ENCODE measurements at regions not wholly inside any gene's neighbourhood (a gene's known extent, or its start where the extent isn't known, plus 50 kb on each side); places are given as distances from the start of the nearest gene placed in this dataset.
"Not testable (repeated sequence)": the region's sequence is repeated elsewhere in the genome, so short reads cannot be mapped to it uniquely, and the experiment has no call there.

DNA sequence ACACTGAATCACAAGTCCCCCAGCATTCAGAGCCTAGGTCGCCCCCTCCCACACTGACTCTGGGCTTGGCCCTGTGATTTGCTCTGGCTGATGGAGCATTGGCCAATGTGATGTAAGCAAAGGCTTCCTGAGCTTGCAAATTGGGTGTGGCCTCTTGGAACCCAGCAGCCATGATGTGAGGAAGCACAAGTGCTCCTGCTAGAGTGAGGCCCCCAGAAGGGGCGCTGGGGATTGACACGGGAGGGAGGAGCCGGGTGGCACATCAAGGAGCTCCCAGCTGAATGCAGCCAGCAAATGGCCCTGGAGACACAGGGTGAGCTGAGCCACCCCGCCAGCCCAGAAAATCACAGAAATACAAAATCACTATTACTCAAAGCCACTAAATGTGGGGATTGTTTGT, 308.5 kb downstream of the C16orf95 start:
- DNase-seq = no peak

DNA sequence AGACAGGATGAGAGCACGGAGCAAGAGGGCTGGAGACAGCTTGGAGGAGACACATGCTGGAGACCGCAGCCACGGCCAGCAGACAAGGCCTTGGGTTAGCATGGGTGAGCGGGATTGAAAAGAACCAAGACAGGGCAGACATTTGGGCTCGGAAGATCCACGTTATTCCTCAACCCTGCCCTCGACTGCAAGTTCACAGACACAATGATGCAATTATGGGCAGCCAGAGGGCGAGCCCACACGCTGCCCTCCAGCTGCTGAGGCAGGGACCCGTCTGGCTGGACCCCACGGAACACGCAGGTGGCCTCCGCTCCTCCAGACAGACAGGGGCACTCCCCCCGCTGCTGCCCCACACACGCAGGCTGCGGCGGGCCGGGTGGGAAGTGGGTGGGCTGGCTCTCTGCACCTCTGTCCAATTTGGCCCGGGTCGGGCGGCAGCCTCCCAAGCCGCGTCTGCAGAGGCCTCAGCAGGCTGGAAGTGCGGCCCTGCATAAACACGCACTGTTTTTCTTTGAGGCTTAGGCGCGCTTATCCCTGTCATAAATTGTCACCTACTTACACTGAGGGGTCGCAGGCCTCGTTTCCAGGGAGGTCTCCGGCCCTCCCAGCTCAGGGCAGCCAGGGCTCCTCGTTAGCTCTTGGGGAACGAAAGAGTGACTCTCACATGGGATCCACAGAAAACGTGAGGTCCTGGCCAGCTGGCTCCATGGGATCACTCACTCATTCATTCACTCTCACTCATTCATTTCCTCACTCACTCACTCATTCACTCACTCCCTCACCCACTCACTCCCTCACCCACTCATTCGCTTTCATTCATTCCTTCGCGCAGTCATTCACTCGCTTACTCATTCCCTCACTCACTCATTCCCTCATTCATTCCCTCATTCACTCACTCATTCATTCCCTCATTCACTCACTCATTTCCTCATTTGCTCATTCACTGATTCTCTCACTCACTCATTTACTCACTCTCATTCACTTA, 303.9 kb downstream of the C16orf95 start:
- DNase-seq = no peak

DNA sequence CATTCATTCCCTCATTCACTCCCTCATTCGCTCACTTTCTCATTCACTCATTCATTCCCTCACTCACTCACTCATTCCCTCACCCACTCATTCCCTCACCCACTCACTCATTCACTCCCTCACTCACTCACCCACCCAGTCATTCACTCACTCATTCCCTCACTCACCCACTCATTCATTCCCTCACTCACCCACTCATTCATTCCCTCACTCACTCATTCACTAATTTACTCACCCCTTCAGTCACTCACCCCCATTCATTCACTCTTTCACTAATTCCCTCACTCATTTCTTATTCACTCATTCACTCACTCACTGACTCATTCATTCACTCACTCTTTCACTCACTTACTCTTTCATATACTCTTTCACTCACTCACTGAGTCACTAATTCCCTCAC, 303.1 kb downstream of the C16orf95 start:
- DNase-seq = no peak

DNA sequence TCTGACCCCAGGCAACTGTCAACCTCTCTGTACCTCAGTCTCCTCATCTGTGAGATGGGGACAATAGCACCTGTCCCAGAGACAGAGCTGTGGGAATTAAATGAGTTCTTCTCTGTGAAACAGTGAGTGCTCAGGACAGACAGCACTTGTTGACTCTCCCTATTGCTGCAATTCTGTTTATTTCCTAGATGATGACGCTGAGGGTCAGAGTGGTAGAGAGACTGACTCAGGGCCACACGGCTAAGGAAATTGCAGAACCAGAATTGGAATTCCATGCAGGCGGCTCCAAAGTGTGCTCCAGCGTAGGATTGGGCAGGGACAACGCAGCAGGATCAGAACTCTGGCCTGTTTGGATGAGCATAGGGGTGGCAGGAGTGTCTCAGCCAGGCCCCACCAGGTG, 302.2 kb downstream of the C16orf95 start:
- DNase-seq = no peak

DNA sequence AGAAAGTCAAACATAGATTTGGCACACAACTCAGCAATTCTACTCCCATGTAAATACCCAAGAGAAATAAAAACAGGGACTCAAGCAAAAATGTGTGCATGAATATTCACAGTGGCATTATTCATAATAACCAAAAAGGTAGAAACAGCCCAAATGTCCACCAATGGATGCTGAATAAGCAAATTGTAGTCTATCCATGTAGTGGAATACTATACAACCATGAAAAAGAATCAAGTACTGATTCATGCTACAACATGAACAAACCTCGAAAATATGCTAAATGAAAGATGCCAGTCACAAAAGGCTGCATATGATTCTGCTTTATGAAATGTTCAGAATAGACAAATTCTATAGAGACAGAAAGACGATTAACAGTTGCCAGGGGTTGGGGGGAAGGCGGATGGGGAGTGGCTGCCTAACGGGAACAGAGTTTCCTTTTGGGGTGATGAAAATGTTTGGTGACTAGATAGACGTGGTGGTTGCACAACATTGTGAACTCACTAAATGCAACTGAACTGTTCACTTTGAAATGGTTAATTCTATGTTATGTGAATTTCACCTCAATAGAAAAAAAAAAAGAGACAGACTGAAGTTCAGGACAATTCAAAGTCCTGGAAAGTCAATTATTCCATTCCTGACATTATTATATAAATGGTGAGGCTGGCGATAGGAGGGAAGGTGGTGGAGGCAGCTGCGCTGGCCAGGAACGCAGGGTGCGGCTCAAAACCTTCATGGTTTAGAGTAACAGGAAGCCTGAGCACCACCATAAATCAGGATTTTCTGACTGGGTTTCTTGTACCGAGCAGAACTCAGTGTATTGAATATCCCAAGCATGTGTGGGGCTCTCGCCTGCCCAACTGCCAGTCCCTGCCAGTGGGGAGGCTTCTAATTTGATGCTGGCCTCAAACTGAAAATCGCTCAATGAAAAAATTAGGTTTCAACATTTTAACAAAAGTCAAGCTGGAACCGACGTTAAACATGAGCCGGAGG, 300.9 kb downstream of the C16orf95 start:
- no peak for DNase-seq

GRCh38 chr16:87017371-87018012, 299.7 kb downstream of the C16orf95 start:
- no peak for DNase-seq

GRCh38 chr16:87025676-87026075, 291.5 kb downstream of the C16orf95 start:
- DNase-seq = no peak

DNA sequence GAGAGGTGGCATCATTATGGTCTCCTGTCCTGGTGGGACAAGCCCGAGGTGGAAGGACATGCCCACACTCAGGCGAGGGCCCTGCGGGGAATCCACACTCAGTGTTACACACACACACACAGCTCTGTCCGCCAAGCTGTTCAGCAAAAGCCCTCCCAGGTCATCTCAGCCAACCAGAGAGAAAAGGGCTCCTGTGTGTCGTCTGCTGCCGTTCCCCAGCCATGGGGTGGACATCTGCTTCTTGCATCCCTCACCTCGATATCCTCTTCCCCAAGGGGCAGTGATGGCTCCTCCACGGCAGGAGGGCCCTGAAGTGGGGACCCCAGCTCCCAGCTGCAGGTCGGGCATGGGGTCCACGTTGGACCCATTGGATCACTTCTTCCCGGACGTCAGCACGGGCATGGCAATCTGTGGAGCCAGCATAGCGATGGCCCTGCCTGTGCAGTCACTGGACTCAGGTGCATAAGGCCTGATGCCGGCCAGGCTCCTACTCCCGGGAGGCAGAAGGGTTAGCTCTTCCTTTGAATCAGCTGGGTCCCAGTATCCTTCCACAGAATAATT, 290.1 kb downstream of the C16orf95 start:
- DNase-seq = no peak

DNA sequence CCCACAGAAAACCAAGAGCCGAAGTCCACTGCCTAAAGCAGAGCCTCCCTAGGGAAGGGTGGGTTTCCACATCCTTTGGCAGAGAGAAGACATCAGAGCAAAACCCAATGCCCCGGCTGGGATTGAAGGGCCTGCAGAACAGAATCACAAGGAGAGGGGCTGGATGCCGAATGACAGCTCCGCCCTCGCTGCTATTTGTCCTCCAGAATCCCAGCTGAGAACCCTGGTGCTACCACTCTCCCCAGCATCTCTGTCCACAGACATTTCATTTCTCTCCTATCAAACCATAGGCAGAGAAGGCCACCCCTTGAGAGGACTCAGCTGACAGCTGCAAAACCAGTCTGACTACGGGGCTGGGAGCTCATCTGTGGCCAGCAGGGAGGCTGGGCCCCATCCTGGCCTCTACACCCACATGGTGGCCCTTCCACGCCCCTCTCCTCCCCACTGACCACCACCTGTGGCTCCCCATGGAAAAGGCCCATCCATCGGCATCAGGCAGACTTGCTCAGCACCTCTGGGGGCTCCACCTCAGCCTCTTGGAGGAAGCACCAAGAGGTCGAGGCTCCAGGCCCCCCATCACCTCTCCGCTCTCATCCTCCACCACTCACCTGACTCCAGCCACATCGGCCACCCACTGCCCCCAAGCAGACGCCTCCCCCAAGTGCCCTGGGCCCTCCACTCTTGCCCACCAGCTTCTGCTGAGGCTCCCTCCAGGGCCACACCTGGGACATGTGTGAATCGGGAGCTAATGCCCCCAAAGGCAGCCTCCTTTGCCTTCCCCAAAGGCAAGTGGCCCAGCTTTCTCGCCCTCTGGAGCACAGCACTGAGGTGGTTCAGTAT, 288.5 kb downstream of the C16orf95 start:
- DNase-seq = no peak

GRCh38 chr16:87032554-87032953, 284.6 kb downstream of the C16orf95 start:
- no peak for DNase-seq

- no peak for DNase-seq
Measured at GRCh38 chr16:87033021-87033471, 284.1 kb downstream of the C16orf95 start.

DNA sequence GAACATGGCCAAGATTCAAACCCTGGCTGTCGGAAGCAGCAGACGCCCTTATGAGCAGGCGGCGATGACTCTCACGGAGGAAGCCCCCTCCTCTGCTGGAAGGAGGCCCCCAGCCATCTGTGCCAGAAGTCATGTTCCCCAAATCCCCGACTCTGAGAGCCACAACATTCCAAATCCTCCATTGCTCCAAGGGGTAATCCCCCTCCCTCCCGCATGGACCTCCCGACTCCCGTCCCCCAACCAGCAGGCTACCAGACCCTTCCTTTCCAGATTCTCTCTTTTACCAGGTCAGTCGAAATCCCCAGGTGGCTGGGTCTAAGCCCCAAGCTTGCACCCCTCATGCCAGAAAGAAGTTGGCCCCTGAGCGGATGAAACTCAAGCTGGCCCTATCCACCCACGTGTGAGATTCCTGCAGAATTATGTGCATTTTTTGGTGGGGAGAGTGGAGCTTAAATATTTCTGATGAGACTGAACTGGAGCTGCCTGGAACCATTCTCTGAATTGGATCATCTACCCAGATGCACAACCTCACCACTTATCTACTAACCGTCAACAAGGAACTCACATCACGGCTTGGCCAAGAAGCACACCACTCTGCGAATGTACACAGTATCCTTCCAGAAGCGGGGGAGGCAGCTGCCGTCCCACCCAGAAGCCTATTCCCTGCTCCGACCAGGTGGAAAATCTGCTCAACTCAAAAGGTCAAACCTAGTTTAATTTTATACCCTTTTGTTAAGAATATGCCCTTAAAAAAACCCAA, 283.5 kb downstream of the C16orf95 start:
- no peak for DNase-seq

GRCh38 chr16:87034317-87034716, 282.9 kb downstream of the C16orf95 start:
- no peak for DNase-seq

DNA sequence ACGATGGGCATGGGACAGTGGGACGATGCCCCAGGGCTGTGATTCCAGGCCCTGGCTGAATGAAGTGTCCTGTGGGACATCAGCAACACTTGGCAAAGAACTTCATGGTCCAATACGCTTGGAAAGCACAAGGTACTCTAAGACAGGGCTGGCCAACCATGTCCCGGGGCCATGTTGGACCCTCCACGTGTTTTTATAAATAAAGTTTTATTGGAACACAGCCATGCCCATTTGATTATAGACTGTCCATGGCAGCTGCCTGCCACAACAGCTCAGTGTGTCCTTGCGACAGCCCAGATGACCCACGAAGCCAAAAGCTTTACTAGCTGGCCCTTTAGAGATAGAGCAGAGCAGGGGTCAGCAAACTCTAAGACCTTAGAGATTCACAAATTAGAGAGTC, 282.1 kb downstream of the C16orf95 start:
- DNase-seq = no peak

- DNase-seq = no peak
Measured at GRCh38 chr16:87037012-87037411, 280.2 kb downstream of the C16orf95 start.

DNA sequence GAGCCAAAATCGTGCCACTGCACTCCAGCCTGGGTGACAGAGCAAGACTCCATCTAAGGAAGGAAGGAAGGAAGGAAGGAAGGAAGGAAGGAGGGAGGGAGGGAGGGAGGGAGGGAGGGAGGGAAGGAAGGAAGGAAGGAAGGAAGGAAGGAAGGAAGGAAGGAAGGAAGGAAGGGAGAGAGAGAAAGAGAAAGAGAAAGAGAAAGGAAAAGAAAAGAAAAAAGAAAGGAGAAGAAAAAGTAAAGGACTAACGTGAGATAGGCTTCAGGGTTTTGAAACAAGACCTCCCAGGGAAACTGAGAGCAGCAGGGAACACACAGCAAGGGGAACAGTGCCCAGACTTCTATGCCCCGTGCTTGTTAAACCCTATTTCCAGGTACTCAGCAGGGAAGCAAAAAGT, 278.7 kb downstream of the C16orf95 start:
- DNase-seq = not testable (repeated sequence)

- DNase-seq = no peak
Measured at GRCh38 chr16:87040169-87041117, 276.7 kb downstream of the C16orf95 start.

GRCh38 chr16:87041286-87041685, 275.9 kb downstream of the C16orf95 start:
- DNase-seq = no peak

DNA sequence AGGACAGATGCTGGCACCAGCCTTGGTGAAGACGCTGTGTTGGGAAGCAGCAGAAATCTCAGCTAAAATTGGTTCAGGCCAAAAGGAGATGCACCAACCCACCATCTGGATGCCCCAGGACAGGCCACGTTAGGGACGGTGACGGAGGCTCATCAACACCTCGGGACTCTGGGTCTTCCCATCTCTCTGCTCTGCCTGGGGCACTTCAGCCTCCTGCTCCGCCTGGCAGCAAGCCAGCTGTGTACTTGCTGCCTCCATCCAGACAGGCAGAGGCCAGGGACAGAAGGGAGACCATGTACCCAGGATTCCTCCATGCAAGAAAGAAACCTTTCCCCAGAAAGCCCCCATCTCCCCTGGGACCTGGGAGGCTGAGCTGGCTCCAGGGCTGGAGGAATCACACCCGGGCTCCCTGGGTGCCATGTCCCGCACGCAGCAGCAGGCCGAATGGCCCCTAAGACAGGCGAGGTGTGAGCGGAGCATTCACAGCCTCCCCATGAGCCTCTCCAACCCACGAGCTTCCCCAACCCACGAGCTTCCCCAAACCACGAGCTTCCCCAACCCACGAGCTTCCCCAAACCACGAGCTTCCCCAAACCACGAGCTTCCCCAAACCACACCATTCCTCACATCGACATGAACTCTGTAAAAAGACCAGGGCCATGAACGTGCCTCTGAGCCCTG, 274.5 kb downstream of the C16orf95 start:
- DNase-seq = no peak
